K562 (cell line): ENCODE measurements at regions not wholly inside any gene's neighbourhood (a gene's known extent, or its start where the extent isn't known, plus 50 kb on each side); places are given as distances from the start of the nearest gene placed in this dataset.

Experiments
- HNRNPK ChIP-seq: fragments of 200-400 bp; formaldehyde crosslinking; IDR thresholded peaks from one replicate; pipeline ENCODE4 v1.6.1; 2018; ENCODE audit warnings: mild to moderate bottlenecking, low read depth, low read length; ENCODE audit not compliant: poor library complexity, severe bottlenecking
- KAT8 ChIP-seq: fragments of 450-650 bp; IDR thresholded peaks from 2 replicates; pipeline ENCODE4 v1.6.1; 2016; ENCODE audit warnings: low read depth, mild to moderate bottlenecking
- NFE2 ChIP-seq: IDR thresholded peaks from 2 replicates; pipeline ENCODE4 v1.6.1; 2014; ENCODE audit warnings: antibody characterized with exemption, low read depth
- POLR2A ChIP-seq: fragments of 450-650 bp; conservative IDR thresholded peaks from 2 replicates; pipeline ENCODE4 v1.6.1; 2016
- ZBTB8A ChIP-seq: fragments of 450-650 bp; IDR thresholded peaks from 2 replicates; pipeline ENCODE4 v1.6.1; 2018; ENCODE audit warnings: mild to moderate bottlenecking, moderate library complexity; ENCODE audit not compliant: partially characterized antibody
- TF ChIP-seq, protein P1 (sequence below): sonication (generic); formaldehyde crosslinking; IDR thresholded peaks from 2 replicates; pipeline ENCODE4 v1.8.1; 2022; ENCODE audit warnings: missing genetic modification reagents
- TF ChIP-seq, protein P2 (sequence below), 3 experiments: IDR thresholded peaks in 2 of 3; conservative IDR thresholded peaks in 1 of 3; 2 replicates each; pipeline ENCODE4 v1.5.1; 2011 to 2012; ENCODE audit warnings: low read length in 3 of 3, mild to moderate bottlenecking in 3 of 3, control low read depth in 2 of 3, improper control_type of control experiment in 1 of 3, inconsistent platforms in 1 of 3, low read depth in 1 of 3, mixed read lengths in 1 of 3, moderate library complexity in 1 of 3; ENCODE audit not compliant: insufficient read depth in 2 of 3
- TF ChIP-seq, protein P3 (sequence below): sonication (generic); formaldehyde crosslinking; IDR thresholded peaks from 2 replicates; pipeline ENCODE4 v1.8.1; 2023; ENCODE audit warnings: mild to moderate bottlenecking, missing genetic modification reagents

DNA sequence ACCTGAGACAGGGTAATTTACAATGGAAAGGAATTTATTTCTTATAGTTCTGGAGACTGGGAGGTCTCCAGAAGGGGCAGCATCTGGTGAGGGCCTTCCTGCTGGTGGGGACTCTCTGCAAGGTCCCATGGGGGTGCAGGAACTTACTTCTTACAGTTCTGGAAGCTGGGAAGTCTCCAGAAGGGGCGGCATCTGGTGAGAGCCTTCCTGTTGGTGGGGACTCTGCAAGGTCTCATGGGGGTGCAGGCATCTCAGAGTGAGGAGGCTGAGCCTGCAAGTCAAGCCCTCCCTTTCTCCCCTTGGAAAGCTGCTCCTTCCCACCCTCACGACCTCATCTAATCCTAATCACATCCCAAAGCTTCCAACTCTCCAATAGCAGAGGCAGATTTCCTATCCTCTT lies 157.4 kb downstream of the FOXL1 start:
- TF ChIP-seq POLR2A = no peak
- TF ChIP-seq ZBTB8A = no peak
- TF ChIP-seq, protein P1, sequence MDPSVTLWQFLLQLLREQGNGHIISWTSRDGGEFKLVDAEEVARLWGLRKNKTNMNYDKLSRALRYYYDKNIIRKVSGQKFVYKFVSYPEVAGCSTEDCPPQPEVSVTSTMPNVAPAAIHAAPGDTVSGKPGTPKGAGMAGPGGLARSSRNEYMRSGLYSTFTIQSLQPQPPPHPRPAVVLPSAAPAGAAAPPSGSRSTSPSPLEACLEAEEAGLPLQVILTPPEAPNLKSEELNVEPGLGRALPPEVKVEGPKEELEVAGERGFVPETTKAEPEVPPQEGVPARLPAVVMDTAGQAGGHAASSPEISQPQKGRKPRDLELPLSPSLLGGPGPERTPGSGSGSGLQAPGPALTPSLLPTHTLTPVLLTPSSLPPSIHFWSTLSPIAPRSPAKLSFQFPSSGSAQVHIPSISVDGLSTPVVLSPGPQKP (CRISPR knock-in tag) = no peak
- no peak for TF ChIP-seq HNRNPK
- TF ChIP-seq NFE2 = no peak
- TF ChIP-seq, protein P2, sequence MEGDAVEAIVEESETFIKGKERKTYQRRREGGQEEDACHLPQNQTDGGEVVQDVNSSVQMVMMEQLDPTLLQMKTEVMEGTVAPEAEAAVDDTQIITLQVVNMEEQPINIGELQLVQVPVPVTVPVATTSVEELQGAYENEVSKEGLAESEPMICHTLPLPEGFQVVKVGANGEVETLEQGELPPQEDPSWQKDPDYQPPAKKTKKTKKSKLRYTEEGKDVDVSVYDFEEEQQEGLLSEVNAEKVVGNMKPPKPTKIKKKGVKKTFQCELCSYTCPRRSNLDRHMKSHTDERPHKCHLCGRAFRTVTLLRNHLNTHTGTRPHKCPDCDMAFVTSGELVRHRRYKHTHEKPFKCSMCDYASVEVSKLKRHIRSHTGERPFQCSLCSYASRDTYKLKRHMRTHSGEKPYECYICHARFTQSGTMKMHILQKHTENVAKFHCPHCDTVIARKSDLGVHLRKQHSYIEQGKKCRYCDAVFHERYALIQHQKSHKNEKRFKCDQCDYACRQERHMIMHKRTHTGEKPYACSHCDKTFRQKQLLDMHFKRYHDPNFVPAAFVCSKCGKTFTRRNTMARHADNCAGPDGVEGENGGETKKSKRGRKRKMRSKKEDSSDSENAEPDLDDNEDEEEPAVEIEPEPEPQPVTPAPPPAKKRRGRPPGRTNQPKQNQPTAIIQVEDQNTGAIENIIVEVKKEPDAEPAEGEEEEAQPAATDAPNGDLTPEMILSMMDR (IDR thresholded peaks at IDR 0.05 in 2 of 3, conservative IDR thresholded peaks at IDR 0.05 in 1 of 3; ENCODE audit: insufficient read depth in 2 of 3, low read depth in 1 of 3, low read length in 3 of 3) = no peak
- TF ChIP-seq KAT8 = no peak
- TF ChIP-seq, protein P3, sequence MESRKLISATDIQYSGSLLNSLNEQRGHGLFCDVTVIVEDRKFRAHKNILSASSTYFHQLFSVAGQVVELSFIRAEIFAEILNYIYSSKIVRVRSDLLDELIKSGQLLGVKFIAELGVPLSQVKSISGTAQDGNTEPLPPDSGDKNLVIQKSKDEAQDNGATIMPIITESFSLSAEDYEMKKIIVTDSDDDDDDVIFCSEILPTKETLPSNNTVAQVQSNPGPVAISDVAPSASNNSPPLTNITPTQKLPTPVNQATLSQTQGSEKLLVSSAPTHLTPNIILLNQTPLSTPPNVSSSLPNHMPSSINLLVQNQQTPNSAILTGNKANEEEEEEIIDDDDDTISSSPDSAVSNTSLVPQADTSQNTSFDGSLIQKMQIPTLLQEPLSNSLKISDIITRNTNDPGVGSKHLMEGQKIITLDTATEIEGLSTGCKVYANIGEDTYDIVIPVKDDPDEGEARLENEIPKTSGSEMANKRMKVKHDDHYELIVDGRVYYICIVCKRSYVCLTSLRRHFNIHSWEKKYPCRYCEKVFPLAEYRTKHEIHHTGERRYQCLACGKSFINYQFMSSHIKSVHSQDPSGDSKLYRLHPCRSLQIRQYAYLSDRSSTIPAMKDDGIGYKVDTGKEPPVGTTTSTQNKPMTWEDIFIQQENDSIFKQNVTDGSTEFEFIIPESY (CRISPR knock-in tag) = no peak
